C1 segment of cervical spinal cord (tissue), 14 donors: ENCODE measurements at regions not wholly inside any gene's neighbourhood (a gene's known extent, or its start where the extent isn't known, plus 50 kb on each side); places are given as distances from the start of the nearest gene placed in this dataset.
A peak's percentile ranks its signal among the peaks of the same experiment; 100 is the strongest.

ENCODE experiments used
- DNase-seq, 14 donors: peaks; one replicate each; lab custom pipeline; 2025; lab: John Stamatoyannopoulos, UW

- DNase-seq = peak in 7 of 14 donors; percentile 6 to 51 (median 18)
Measured at GRCh38 chr2:16507655-16508489, 157.8 kb downstream of the CYRIA start.

DNA sequence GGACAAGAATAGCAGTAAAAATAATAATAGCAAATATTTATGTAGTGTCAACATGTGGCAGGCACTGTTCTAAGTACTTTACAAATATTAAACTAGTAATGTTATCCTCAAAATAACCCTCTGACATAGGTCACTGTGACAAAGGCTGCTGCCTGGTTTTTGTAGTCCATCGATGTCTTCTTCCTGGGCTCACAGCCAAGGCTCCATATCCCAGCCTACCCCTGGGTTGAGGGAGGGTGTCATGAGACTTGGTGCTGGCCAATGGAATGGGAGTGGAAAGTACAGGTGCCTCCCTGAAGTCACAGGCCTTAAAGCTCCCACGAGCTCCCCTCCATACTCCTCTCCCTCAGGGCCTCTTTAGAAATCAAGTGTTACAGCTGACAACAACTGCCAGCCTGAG, 159.3 kb downstream of the CYRIA start:
- no peak for DNase-seq

DNA sequence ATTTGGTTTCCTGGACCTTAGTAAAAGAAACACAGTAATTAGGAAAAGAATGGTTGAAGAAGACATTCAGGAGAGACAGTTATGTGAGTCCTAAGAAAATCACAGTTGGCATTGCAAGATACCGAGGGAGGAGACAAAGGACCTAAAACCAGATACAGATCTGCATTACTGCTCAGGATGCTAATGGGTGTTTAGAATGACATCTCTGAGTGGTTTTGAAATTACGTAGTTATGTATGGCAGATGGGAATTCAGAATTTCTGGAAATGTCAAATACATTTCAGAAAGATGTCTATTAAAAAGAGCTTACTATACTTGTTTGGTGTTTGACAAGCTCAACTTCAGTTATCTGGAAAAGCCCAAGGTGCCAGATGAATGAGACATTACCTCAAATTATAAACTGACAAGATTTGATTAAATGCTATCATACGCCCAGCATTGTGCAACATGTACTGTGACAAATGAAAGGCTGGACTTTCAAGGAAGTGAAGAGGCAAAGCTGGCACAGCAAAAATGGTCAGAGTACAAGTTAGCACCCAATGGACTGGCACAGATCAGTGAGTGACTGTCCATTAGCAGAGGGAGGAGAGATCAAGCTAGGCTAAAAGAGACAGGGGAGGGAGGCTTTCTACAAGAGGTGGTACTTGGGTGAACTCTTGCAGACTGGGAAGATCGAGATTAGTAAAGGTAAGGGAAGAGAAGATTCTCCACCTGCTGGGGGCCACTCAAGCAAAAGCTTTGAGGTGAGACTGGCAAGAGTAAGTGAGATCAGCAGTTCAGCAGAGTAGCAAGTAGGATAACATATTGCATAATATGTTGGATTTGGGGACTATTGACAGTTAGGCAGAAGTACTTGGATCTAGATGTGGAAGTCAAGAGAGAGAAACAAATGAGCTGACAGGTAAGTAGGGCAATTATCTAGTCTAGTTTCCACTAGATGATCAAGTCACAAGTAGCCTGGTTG, 168.9 kb downstream of the CYRIA start:
- no peak for DNase-seq

- DNase-seq = no peak
Measured at GRCh38 chr2:16495509-16496208, 170.0 kb downstream of the CYRIA start.

DNA sequence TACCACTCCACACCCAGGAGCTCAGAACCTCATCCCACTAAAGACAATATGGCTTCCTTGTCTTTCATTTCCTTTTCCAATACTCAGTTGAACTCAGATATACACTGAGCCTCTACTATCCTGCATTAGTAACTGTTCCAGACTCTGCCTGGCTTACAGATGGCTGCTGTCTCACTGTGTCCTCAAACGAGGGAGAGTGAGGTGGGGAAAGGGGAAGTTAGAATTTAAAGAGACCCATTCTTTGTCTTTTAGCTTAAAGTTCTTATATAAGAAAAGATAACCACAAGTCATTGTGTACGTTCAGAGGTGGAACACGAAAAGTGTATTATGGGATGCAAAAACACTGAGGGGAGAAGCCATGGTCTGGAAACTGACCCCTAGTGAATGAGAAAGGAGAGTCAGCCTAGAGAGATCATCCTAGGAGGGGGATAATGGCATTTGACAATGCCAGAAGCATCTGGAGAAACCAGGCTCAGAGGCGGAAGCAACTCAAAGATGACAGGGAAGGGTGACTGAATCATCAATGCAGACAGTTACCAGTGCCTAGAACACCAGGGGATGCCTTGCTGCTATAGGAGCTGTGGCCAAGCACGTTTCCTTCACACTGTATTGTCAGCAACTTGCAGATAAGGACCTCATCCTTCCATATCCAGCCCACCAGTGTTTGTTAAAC, 170.7 kb downstream of the CYRIA start:
- DNase-seq = no peak

DNA sequence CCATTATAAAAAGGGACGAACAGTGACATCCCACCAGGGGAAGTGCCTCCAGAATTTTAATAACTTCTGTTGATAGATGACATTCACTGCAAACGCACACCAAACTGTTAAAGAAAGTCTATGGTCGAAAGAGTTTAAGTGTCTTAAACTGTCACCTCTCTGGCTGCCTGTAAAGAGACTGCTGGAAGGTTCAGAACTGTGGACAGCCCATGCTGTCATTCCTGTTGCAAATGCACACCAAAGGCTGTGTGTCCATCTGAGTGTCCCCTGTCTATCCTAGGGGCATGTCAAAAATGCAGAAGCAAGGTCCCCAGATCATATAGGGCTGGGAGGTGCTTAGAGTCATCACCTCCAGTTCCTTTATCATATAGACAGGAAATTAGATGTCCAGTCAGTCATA, 171.8 kb downstream of the CYRIA start:
- DNase-seq = no peak

DNA sequence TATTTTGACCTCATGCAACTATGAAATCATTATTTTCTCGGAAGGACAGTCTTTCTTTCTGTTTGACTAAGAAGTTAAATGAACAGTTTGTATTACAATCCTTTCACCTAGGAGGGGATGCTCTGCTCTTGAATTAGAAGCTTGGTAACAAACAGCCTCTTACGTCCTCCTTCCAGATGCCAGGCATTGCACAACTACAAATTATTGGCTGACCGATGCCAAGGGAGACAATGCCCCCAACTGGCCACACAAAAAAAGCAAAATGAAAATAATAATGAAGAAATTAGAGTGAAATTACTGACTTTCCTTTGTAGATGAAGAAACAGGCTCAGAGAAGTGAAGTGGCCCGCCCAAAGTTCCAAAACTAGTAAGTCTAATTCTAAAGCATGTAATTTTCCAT, 177.9 kb downstream of the CYRIA start:
- DNase-seq = no peak

DNA sequence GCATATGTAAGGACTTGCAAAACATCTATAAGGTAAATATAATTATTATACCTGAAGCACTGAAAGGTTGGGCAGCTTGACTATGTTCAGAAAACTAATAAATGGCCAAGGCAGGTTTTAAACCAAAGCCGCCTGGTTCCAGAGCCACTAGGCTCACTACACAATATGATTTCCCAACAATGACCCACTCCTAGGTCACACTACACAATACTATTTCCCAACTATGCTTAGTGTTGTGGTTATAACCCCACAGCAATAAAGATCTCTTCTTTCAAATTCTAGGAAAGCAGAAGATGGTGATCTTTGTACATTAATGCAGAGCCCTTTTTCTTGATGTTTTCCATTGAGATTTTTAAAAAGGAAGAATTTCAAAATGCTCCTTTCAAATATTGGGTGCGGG, 180.4 kb downstream of the CYRIA start:
- DNase-seq = no peak

- no peak for DNase-seq
Measured at GRCh38 chr2:16482460-16482859, 183.2 kb downstream of the CYRIA start.

GRCh38 chr2:16481351-16481750, 184.3 kb downstream of the CYRIA start:
- no peak for DNase-seq

- DNase-seq = no peak
Measured at GRCh38 chr2:16479721-16480120, 185.9 kb downstream of the CYRIA start.

DNA sequence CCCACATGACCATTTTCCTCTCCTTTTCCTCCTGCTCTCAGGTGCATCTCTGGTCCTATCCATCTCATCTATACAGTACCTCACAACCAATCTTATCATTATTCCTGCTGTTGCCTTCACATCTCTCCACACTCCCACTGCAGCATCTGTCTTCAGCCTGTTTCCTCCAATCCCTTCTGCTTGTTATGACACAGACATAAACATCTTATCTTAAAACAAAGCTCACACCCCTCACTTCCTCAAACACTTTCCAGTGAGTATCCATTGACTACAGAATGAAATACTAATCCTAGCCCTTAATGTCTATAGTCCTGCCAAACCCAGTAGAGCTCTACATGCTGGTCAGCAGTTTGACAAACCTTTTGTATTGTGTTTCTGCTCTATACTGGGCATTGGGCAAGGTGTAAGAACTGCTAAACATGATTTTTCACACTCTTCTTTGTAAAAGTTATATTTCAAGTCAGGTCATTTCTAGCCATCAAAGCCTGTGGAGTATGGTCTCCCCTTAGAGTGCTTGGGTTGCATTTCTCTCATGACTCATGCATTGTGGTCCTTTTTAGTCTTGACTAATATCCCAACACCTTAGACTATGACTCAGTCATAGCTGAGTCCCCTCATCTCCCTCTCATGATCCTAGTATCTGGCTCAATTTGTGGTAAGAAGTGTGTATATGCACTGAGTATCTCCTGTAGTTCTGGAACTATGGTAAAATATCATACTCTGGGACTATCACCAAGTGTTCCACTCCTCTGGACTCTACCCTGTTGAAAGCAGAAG, 187.0 kb downstream of the CYRIA start:
- no peak for DNase-seq

DNA sequence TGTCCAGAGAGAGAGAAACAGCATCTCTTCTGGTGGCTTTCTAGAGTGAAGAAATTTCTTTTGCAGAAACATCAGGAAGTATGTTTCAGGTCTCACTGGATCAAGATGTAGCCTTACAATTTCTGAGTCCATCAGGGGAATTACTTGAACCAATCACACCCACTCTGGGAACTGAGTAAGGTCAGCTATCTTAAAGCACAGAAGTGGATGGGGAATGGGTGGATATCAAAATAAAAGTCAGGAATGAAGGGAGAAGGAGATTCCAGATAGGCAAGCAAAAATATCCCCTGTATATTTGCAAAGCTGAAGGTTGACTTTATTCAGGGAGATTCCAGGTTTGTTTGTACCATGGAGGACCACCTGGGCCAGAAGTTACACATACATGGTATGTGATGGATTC, 188.0 kb downstream of the CYRIA start:
- DNase-seq = no peak

- no peak for DNase-seq
Measured at GRCh38 chr2:16476866-16477265, 188.8 kb downstream of the CYRIA start.

DNA sequence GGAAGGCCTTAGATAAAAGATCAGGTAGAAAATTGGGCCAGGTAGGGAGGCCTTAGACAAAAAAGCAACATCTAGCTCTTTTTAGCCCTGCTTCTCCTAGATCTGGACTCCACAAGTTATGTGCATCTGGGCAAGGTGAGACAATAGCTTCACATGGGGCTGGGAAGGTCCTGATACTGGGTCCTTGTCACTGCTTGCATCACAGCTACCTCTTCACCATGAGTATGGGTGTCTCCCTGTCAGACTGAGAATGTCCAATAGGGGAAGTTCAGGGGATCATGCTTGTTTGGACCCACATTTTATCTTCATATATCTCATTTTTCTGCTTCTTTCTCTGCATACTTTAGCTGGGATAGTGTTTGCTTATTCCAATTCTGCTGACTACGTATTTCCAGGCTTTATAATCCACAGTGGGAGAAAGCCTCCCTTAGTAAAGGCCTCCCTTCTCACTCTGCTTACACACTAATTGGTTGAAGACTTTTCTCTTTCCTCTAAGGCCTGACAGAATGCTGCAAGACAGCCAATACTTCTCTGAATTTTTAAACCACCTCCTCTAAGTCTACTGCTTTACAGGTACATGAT, 189.6 kb downstream of the CYRIA start:
- no peak for DNase-seq

DNA sequence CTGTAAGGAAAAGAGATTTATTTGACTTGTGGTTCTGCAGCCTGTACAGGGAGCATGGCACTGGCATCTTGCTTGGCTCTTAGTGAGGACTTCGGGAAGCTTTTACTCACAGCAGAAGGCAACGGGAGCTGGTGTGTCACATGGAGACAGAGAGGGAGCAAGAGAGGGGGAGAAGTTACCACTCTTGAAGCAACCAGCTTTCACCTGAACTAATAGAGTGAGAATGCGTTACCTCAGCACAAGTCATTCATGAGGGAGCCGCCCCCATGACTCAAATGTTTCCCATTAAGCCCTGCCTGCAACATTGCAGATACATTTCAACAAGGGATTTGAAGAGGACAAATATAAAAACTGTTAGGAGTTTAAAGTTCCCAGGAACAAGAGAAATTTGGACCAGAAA, 190.0 kb downstream of the CYRIA start:
- no peak for DNase-seq

- no peak for DNase-seq
Measured at GRCh38 chr2:16473575-16473974, 192.1 kb downstream of the CYRIA start.

DNA sequence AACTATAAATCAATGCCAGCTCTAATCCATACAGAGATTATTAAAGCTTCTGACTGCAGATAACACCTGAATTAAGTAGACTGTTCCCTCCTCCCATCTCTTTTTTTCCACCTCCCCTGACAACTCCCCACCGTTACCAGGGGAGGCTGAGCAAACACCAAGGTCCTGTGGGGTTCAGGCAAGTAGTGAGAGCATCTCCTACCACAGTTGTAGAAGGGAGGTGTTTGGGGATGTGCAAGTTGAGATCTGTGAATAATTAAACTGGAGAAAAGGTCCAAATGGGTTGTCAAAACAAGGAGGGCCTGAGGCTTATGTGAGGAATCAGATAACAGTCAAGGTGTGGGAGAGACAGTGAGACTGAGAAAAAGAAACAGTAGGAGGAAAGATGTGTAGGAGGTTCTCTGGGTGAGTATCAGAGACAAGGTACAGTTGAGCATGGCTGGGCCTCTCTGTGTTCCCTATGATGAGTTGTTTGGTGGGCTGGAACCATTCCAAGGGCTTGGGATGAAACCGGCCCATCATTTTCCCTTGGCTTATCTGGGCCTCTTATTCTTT, 194.6 kb downstream of the CYRIA start:
- no peak for DNase-seq

- no peak for DNase-seq
Measured at GRCh38 chr2:16466821-16467151, 198.8 kb downstream of the CYRIA start.
